HCT116 (cell line): ENCODE measurements at regions not wholly inside any gene's neighbourhood (a gene's known extent, or its start where the extent isn't known, plus 50 kb on each side); places are given as distances from the start of the nearest gene placed in this dataset.

Experiments
- ATAC-seq: fragments of 200-7000 bp; cut with Tn5 transposase; 2 replicates; pipeline ENCODE4 v1.9.1; 2020; ENCODE audit warnings: mild to moderate bottlenecking, moderate library complexity
- BruUV-seq: library from RNA; stranded (reverse); fragments of 400-500 nt; replicated peaks from 2 replicates; lab custom pipeline; 2021; lab: Mats Ljungman, UMichigan
- CTCF ChIA-PET: fragments of 300-600 bp; sonication (Branson Sonifier 250); formaldehyde crosslinking; loops from one replicate; lab custom pipeline; 2021; ENCODE audit warnings: antibody characterized with exemption; lab: Charles Lee
- POLR2A ChIA-PET: fragments of 300-600, 350-600 bp; sonication (Branson Sonifier 250); formaldehyde crosslinking; loops from one replicate; lab custom pipeline; 2021; ENCODE audit warnings: antibody characterized with exemption; lab: Charles Lee
- RAD21 ChIA-PET, 2 experiments: fragments of 300-600 bp; sonication (Branson Sonifier 250); formaldehyde crosslinking; loops; one replicate each; lab custom pipeline; 2023; ENCODE audit warnings: low total read pairs in 2 of 2; ENCODE audit not compliant: uncharacterized antibody in 2 of 2, unreplicated experiment in 2 of 2, low non-redundant PET in 1 of 2; lab: Charles Lee
- DNase-seq: peaks from one replicate; pipeline ENCODE4 v3.0.0-alpha.2; 2010; ENCODE audit warnings: low read depth, low spot score
- H2AFZ ChIP-seq: fragments of 200-600 bp; shearing (Covaris generic), sonication (generic); 2 replicates; pipeline ENCODE4 v1.6.1; 2017; ENCODE audit warnings: low read depth, mixed run types, mixed read lengths, antibody characterized with exemption, low read length; ENCODE audit not compliant: poor library complexity, severe bottlenecking
- H3K27ac ChIP-seq: 2 replicates; pipeline ENCODE4 v1.5.1; 2012; ENCODE audit warnings: low read depth, low read length
- H3K27me3 ChIP-seq: fragments of 200-600 bp; sonication (generic); 2 replicates; pipeline ENCODE4 v1.6.1; 2016; ENCODE audit warnings: mixed run types, low read length, mixed read lengths; ENCODE audit not compliant: insufficient read depth
- H3K36me3 ChIP-seq, 2 experiments: fragments of 200-500 bp in 1 of 2; fragments of 200-600 bp in 1 of 2; sonication (Bioruptor generic) in 1 of 2; sonication (generic) in 1 of 2; 2 replicates each; pipeline versions ENCODE4 v1.5.1 to v1.6.1; 2014 to 2016; ENCODE audit warnings: low read length in 2 of 2, inconsistent platforms in 1 of 2, mixed read lengths in 1 of 2, mixed run types in 1 of 2; ENCODE audit not compliant: insufficient read depth in 2 of 2, control insufficient read depth in 1 of 2
- H3K4me1 ChIP-seq, 2 experiments: fragments of 200-600 bp in 1 of 2; sonication (generic) in 1 of 2; 2 replicates each; pipeline versions ENCODE4 v1.5.1 to v1.6.1; 2012 to 2017; ENCODE audit warnings: low read length in 2 of 2, inconsistent platforms in 1 of 2, mild to moderate bottlenecking in 1 of 2, mixed read lengths in 1 of 2, mixed run types in 1 of 2, moderate library complexity in 1 of 2; ENCODE audit not compliant: insufficient read depth in 2 of 2, control insufficient read depth in 1 of 2
- H3K4me2 ChIP-seq: fragments of 200-600 bp; sonication (generic); 2 replicates; pipeline ENCODE4 v1.6.1; 2017; ENCODE audit warnings: mixed run types, low read length, mixed read lengths
- H3K4me3 ChIP-seq, 2 experiments: fragments of 200-600 bp in 1 of 2; sonication (generic) in 1 of 2; replicated peaks in 1 of 2; 2 replicates each; pipeline ENCODE4 v1.5.1; 2011 to 2016; ENCODE audit warnings: low read length in 2 of 2, control low read depth in 1 of 2, low read depth in 1 of 2, mild to moderate bottlenecking in 1 of 2, mixed read lengths in 1 of 2, mixed run types in 1 of 2
- H3K79me2 ChIP-seq: fragments of 200-600 bp; sonication (generic); 2 replicates; pipeline ENCODE4 v1.6.1; 2017; ENCODE audit warnings: mild to moderate bottlenecking, mixed run types, low read length, moderate library complexity, mixed read lengths; ENCODE audit not compliant: insufficient read depth
- H3K9ac ChIP-seq: fragments of 200-600 bp; sonication (generic); 2 replicates; pipeline ENCODE4 v1.6.1; 2016; ENCODE audit warnings: low read length, mixed read lengths
- H3K9me2 ChIP-seq: fragments of 200-600 bp; sonication (generic), shearing (Covaris generic); 2 replicates; pipeline ENCODE4 v1.6.1; 2017; ENCODE audit warnings: mixed run types, mild to moderate bottlenecking, moderate library complexity; ENCODE audit not compliant: insufficient read depth
- H3K9me3 ChIP-seq, 2 experiments: fragments of 200-500 bp in 1 of 2; fragments of 200-600 bp in 1 of 2; sonication (Bioruptor generic) in 1 of 2; sonication (generic) in 1 of 2; 2 replicates each; pipeline ENCODE4 v1.6.1; 2014 to 2017; ENCODE audit warnings: low read length in 2 of 2, mixed read lengths in 2 of 2, inconsistent platforms in 1 of 2, low read depth in 1 of 2, mild to moderate bottlenecking in 1 of 2, mixed run types in 1 of 2, moderate library complexity in 1 of 2; ENCODE audit not compliant: control insufficient read depth in 1 of 2, insufficient read depth in 1 of 2
- H4K20me1 ChIP-seq: fragments of 200-600 bp; sonication (generic), shearing (Covaris generic); 2 replicates; pipeline ENCODE4 v1.6.1; 2017; ENCODE audit warnings: mixed run types, mild to moderate bottlenecking, moderate library complexity; ENCODE audit not compliant: insufficient read depth
- ATF3 ChIP-seq: IDR thresholded peaks from 2 replicates; pipeline ENCODE4 v1.6.1; 2012
- CBX3 ChIP-seq: IDR thresholded peaks from 2 replicates; pipeline ENCODE4 v1.6.1; 2012; ENCODE audit warnings: low read depth
- CEBPB ChIP-seq: IDR thresholded peaks from 2 replicates; pipeline ENCODE4 v1.6.1; 2012; ENCODE audit warnings: low read depth
- CTCF ChIP-seq, 3 experiments: fragments of 200-600 bp in 1 of 3; sonication (generic) in 1 of 3; IDR thresholded peaks in 2 of 3; conservative IDR thresholded peaks in 1 of 3; 2 replicates each; pipeline ENCODE4 v1.5.1; 2012 to 2017; ENCODE audit warnings: low read depth in 2 of 3, low read length in 2 of 3, antibody characterized with exemption in 1 of 3, borderline replicate concordance in 1 of 3, control low read depth in 1 of 3, mild to moderate bottlenecking in 1 of 3, mixed read lengths in 1 of 3, mixed run types in 1 of 3, moderate library complexity in 1 of 3; ENCODE audit not compliant: insufficient read depth in 1 of 3
- ELF1 ChIP-seq: IDR thresholded peaks from 2 replicates; pipeline ENCODE4 v1.6.1; 2012; ENCODE audit warnings: low read depth, borderline replicate concordance
- EZH2phosphoT487 ChIP-seq: fragments of 200-600 bp; IDR thresholded peaks from 2 replicates; pipeline ENCODE4 v1.6.1; 2018; ENCODE audit warnings: antibody characterized with exemption, borderline replicate concordance
- JUND ChIP-seq: IDR thresholded peaks from 2 replicates; pipeline ENCODE4 v1.6.1; 2012
- MAX ChIP-seq: IDR thresholded peaks from 2 replicates; pipeline ENCODE4 v1.6.1; 2012
- POLR2A ChIP-seq: IDR thresholded peaks from 2 replicates; pipeline ENCODE4 v1.7.0; 2011; ENCODE audit warnings: borderline replicate concordance; ENCODE audit not compliant: insufficient read depth, insufficient read length; ENCODE audit errors: extremely low read depth
- POLR2AphosphoS5 ChIP-seq: IDR thresholded peaks from 2 replicates; pipeline ENCODE4 v1.6.1; 2011; ENCODE audit warnings: mild to moderate bottlenecking, low read depth, low read length, moderate library complexity
- REST ChIP-seq: IDR thresholded peaks from 2 replicates; pipeline ENCODE4 v1.6.1; 2012; ENCODE audit warnings: low read depth
- SIN3A ChIP-seq: IDR thresholded peaks from 2 replicates; pipeline ENCODE4 v1.6.1; 2012; ENCODE audit warnings: low read depth
- SP1 ChIP-seq: IDR thresholded peaks from 2 replicates; pipeline ENCODE4 v1.6.1; 2012; ENCODE audit warnings: low read depth
- SRF ChIP-seq: IDR thresholded peaks from 2 replicates; pipeline ENCODE4 v1.6.1; 2012; ENCODE audit warnings: low read depth
- TCF7L2 ChIP-seq: IDR thresholded peaks from 2 replicates; pipeline ENCODE4 v1.7.0; 2011; ENCODE audit warnings: borderline replicate concordance, inconsistent platforms; ENCODE audit not compliant: insufficient read depth, insufficient read length; ENCODE audit errors: extremely low read depth
- ZFX ChIP-seq: fragments of 450-650 bp; IDR thresholded peaks from 2 replicates; pipeline ENCODE4 v1.6.1; 2017
- ZNF274 ChIP-seq: fragments of 200-500 bp; sonication (Bioruptor generic); IDR thresholded peaks from 2 replicates; pipeline ENCODE4 v1.6.1; 2014; ENCODE audit warnings: mild to moderate bottlenecking, low read depth, low read length, inconsistent platforms
- intact Hi-C: fragments of 100-400 bp; cut with micrococcal nuclease; formaldehyde crosslinking; loops from 2 replicates; pipeline ENCODE4 v1.10.0; 2022

- H4K20me1 ChIP-seq, result no peaks in the 10 kb centered on the region
- H3K4me2 ChIP-seq, result no peak overlapping the region
- H3K79me2 ChIP-seq, result no peaks in the 10 kb centered on the region
- no TSS peak for BruUV-seq
- no peaks in the 10 kb centered on the region for H3K27me3 ChIP-seq
- no peaks in the 10 kb centered on the region for H3K36me3 ChIP-seq
- H3K9me3 ChIP-seq, result no peaks in the 10 kb centered on the region
- TF ChIP-seq ELF1, result no peak
- no peak for TF ChIP-seq CBX3
- TF ChIP-seq CEBPB, result no peak
- no peak for TF ChIP-seq SIN3A
- TF ChIP-seq CTCF (IDR thresholded peaks at IDR 0.05 in 2 of 3, conservative IDR thresholded peaks at IDR 0.05 in 1 of 3; ENCODE audit: borderline replicate concordance in 1 of 3, insufficient read depth in 1 of 3, low read depth in 2 of 3, low read length in 2 of 3), result no peak
- TF ChIP-seq ATF3, result no peak
- no peak for TF ChIP-seq REST
- TF ChIP-seq POLR2A, result no peak
- no peak for TF ChIP-seq MAX
- no peak for TF ChIP-seq EZH2phosphoT487
- no peak for TF ChIP-seq ZFX
- TF ChIP-seq POLR2AphosphoS5, result no peak
- TF ChIP-seq TCF7L2, result no peak
- no peak for TF ChIP-seq SP1
- no peak for TF ChIP-seq SRF
- TF ChIP-seq ZNF274, result no peak
- TF ChIP-seq JUND, result no peak
- no peak overlapping the region for H3K9ac ChIP-seq
- DNase-seq (no peak), ATAC-seq (no peak)
- CTCF ChIA-PET, result no interaction called here
- no peaks in the 10 kb centered on the region for H3K4me1 ChIP-seq
- POLR2A ChIA-PET, result no interaction called here
- intact Hi-C loops, result no loop called here
- no peak overlapping the region for H2AFZ ChIP-seq
- H3K27ac ChIP-seq, result no peak overlapping the region
- RAD21 ChIA-PET, result no interaction called here
- no peaks in the 10 kb centered on the region for H3K9me2 ChIP-seq
- H3K4me3 ChIP-seq, result no peak overlapping the region
These were observed 76.6 kb downstream of the ZIC5 start for GRCh38 chr13:99894840-99895443.
